B cell (primary cell): ENCODE measurements at regions not wholly inside any gene's neighbourhood (a gene's known extent, or its start where the extent isn't known, plus 50 kb on each side); places are given as distances from the start of the nearest gene placed in this dataset.

Source experiments
- ATAC-seq: fragments of 200-7000 bp; cut with Tn5 transposase; one replicate; pipeline ENCODE4 v1.10.0; 2021; ENCODE audit warnings: low read depth, mild to moderate bottlenecking, moderate number of reproducible peaks, moderate library complexity
- CTCF ChIA-PET: fragments of 350-600 bp; sonication (Branson Sonifier 250); formaldehyde crosslinking; loops from one replicate; lab custom pipeline; 2021; ENCODE audit warnings: antibody characterized with exemption, inconsistent platforms; lab: Charles Lee
- POLR2A ChIA-PET: fragments of 350-600 bp; sonication (Branson Sonifier 250); formaldehyde crosslinking; loops from one replicate; lab custom pipeline; 2021; ENCODE audit warnings: antibody characterized with exemption; lab: Charles Lee
- DNase-seq: peaks from one replicate; pipeline ENCODE4 v3.0.0; 2013
- H2AFZ ChIP-seq: 2 replicates; pipeline ENCODE4 v1.6.1; 2012; ENCODE audit warnings: mild to moderate bottlenecking, low read depth, low read length; ENCODE audit not compliant: insufficient read depth, poor library complexity, severe bottlenecking
- H3K27ac ChIP-seq, 2 donors: 1 replicate in 1 of 2; 2 replicates in 1 of 2; pipeline ENCODE4 v1.5.1; 2012 to 2013; ENCODE audit warnings: low read length in 2 of 2, mild to moderate bottlenecking in 2 of 2, moderate library complexity in 1 of 2
- H3K27me3 ChIP-seq, 4 experiments: fragments of 200-600 bp in 1 of 4; sonication (generic) in 1 of 4; replicated peaks in 1 of 4; 1 replicate in 2 of 4; 2 replicates in 2 of 4; pipeline versions ENCODE4 v1.6.1 to v1.7.0; 2013 to 2016; ENCODE audit warnings: low read length in 3 of 4, mild to moderate bottlenecking in 2 of 4, mixed read lengths in 1 of 4, moderate library complexity in 1 of 4; ENCODE audit not compliant: insufficient read depth in 4 of 4, control insufficient read depth in 3 of 4; ENCODE audit errors: control extremely low read depth in 1 of 4
- H3K36me3 ChIP-seq, 2 experiments: replicated peaks in 1 of 2; 1 replicate in 1 of 2; 2 replicates in 1 of 2; pipeline versions ENCODE4 v1.6.1 to v1.7.1; 2013; ENCODE audit warnings: low read length in 1 of 2; ENCODE audit not compliant: insufficient read depth in 2 of 2, control insufficient read depth in 1 of 2; ENCODE audit errors: control extremely low read depth in 1 of 2, extremely low read depth in 1 of 2
- H3K4me1 ChIP-seq, 2 donors: fragments of 200-600 bp in 1 of 2; sonication (generic) in 1 of 2; 1 replicate in 1 of 2; 2 replicates in 1 of 2; pipeline versions ENCODE4 v1.5.1 to v1.6.1; 2013 to 2017; ENCODE audit warnings: low read length in 2 of 2; ENCODE audit not compliant: control insufficient read depth in 2 of 2, insufficient read depth in 2 of 2
- H3K4me2 ChIP-seq: replicated peaks from 2 replicates; pipeline ENCODE3; 2012; ENCODE audit warnings: mild to moderate bottlenecking, low read depth, low read length; ENCODE audit not compliant: poor library complexity, severe bottlenecking
- H3K4me3 ChIP-seq, 5 experiments: fragments of 200-600 bp in 1 of 5; sonication (generic) in 1 of 5; 1 replicate in 3 of 5; 2 replicates in 2 of 5; pipeline versions ENCODE4 v1.5.1 to v1.7.0; 2011 to 2016; ENCODE audit warnings: low read length in 4 of 5, mild to moderate bottlenecking in 4 of 5, low read depth in 2 of 5, control low read depth in 1 of 5, moderate library complexity in 1 of 5; ENCODE audit not compliant: insufficient read depth in 1 of 5; ENCODE audit errors: control extremely low read depth in 1 of 5, extremely low read depth in 1 of 5
- H3K79me2 ChIP-seq: fragments of 200-600 bp; sonication (generic); one replicate; pipeline ENCODE4 v1.6.0; 2016; ENCODE audit warnings: low read length; ENCODE audit not compliant: control insufficient read depth, insufficient read depth
- H3K9ac ChIP-seq: fragments of 200-600 bp; sonication (generic); 2 replicates; pipeline ENCODE4 v1.6.1; 2017; ENCODE audit warnings: mild to moderate bottlenecking, low read length, moderate library complexity
- H3K9me3 ChIP-seq, 3 donors: one replicate each; pipeline versions ENCODE4 v1.6.1 to v1.7.1; 2013; ENCODE audit warnings: low read length in 2 of 3; ENCODE audit not compliant: control insufficient read depth in 2 of 3, insufficient read depth in 1 of 3; ENCODE audit errors: control extremely low read depth in 1 of 3
- H4K20me1 ChIP-seq: 2 replicates; pipeline ENCODE4 v1.6.0; 2012; ENCODE audit warnings: mild to moderate bottlenecking, low read length; ENCODE audit not compliant: insufficient read depth, control insufficient read depth, poor library complexity, severe bottlenecking
- H3K27ac Mint-ChIP-seq: one replicate; pipeline ENCODE4 v1.8.0; 2021; ENCODE audit warnings: mixed read lengths
- H3K27me3 Mint-ChIP-seq: one replicate; pipeline ENCODE4 v1.8.0; 2021; ENCODE audit warnings: mixed read lengths
- H3K4me1 Mint-ChIP-seq: one replicate; pipeline ENCODE4 v1.8.0; 2021; ENCODE audit warnings: mixed read lengths
- H3K4me3 Mint-ChIP-seq: one replicate; pipeline ENCODE4 v1.8.0; 2021; ENCODE audit warnings: mixed read lengths
- H3K9me3 Mint-ChIP-seq: one replicate; pipeline ENCODE4 v1.8.0; 2022; ENCODE audit warnings: mixed read lengths; ENCODE audit not compliant: insufficient read depth
- EZH2 ChIP-seq: IDR thresholded peaks from 2 replicates; pipeline ENCODE4 v1.6.1; 2012; ENCODE audit warnings: borderline replicate concordance, low read depth, mild to moderate bottlenecking, moderate library complexity, low read length; ENCODE audit not compliant: insufficient read depth, poor library complexity, severe bottlenecking
- WGBS: methylation state at CpG from one replicate; pipeline ENCODE4 v1.1.5; 2013; ENCODE audit warnings: missing lambda C conversion rate; ENCODE audit not compliant: insufficient coverage; 5-methylcytosine and 5-hydroxymethylcytosine counted together
- intact Hi-C: fragments of 100-400 bp; cut with micrococcal nuclease; formaldehyde crosslinking; loops from one replicate; pipeline ENCODE4 v1.10.0; 2022
- TF ChIP-seq, protein P1 (sequence below): fragments of 200-600 bp; IDR thresholded peaks from one replicate; pipeline ENCODE4 v1.8.0; 2022; ENCODE audit warnings: antibody characterized with exemption, mild to moderate bottlenecking

DNA sequence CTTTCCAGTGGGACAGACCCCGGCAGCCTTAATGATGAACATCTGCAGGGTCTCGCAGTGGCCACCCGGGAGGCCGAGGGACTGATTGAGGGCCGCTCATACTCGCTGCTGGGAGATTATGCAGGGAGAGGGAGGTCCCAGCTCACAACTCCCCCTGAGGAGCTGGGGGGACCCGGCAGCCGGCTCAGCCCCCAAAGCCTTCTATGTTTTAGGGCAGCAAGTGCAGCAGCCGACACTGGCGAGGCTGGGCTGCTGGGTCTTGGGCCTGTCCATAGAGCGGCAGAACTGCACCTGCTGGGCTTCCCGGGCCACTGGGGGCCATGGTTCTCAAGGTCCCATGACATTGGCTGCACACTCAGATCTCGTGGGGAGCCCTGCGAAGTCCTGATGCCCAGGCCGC, 110.7 kb downstream of the RFLNA start:
- no peak for TF ChIP-seq EZH2
- TF ChIP-seq, protein P1, sequence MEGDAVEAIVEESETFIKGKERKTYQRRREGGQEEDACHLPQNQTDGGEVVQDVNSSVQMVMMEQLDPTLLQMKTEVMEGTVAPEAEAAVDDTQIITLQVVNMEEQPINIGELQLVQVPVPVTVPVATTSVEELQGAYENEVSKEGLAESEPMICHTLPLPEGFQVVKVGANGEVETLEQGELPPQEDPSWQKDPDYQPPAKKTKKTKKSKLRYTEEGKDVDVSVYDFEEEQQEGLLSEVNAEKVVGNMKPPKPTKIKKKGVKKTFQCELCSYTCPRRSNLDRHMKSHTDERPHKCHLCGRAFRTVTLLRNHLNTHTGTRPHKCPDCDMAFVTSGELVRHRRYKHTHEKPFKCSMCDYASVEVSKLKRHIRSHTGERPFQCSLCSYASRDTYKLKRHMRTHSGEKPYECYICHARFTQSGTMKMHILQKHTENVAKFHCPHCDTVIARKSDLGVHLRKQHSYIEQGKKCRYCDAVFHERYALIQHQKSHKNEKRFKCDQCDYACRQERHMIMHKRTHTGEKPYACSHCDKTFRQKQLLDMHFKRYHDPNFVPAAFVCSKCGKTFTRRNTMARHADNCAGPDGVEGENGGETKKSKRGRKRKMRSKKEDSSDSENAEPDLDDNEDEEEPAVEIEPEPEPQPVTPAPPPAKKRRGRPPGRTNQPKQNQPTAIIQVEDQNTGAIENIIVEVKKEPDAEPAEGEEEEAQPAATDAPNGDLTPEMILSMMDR = no peak
- no peak overlapping the region for H3K9ac ChIP-seq
- no peaks in the 10 kb centered on the region for H3K4me1 ChIP-seq
- peaks cover 0 to 39% of the 10 kb centered on the region in 2 experiments for H3K36me3 ChIP-seq
- 99% methylated on average over 14 of the region's 15 CpGs for WGBS
- H3K27ac ChIP-seq = no peak overlapping the region
- H2AFZ ChIP-seq = no peak overlapping the region
- no peaks in the 10 kb centered on the region for H3K9me3 Mint-ChIP-seq
- CTCF ChIA-PET = no interaction called here
- H3K9me3 ChIP-seq = peaks cover 0 to 7% (median 0%) of the 10 kb centered on the region in 3 donors
- H3K4me1 Mint-ChIP-seq = peaks cover 2% of the 10 kb centered on the region
- intact Hi-C loops = no loop called here
- H3K27me3 Mint-ChIP-seq = no peaks in the 10 kb centered on the region
- peaks cover 18% of the 10 kb centered on the region for H3K79me2 ChIP-seq
- H4K20me1 ChIP-seq = peaks cover 45% of the 10 kb centered on the region
- POLR2A ChIA-PET = no interaction called here
- DNase-seq (no peak), ATAC-seq (no peak)
- H3K27me3 ChIP-seq = no peaks in the 10 kb centered on the region
- H3K27ac Mint-ChIP-seq = no peak overlapping the region
- no peak overlapping the region for H3K4me3 ChIP-seq
- no peak overlapping the region for H3K4me3 Mint-ChIP-seq
- H3K4me2 ChIP-seq = no peak overlapping the region

DNA sequence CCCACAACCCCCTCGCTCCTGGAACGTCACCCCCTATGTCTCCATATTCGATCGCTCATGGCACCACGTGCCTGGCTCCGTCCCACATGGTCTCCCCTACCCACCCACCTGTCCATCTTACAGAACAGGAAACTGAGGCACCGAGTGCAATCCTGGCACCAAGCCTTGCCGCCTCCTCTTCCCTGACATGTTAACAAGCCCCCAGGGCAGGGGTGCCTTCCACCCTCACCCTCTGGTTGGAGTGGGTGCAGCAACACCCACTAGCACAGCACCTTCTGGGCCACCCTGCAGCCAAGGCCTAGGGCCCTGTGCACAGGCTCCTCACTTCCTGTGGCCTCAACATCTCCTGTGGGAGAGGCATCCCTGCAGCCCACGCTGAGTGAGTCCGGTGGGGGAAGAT, 110.3 kb downstream of the RFLNA start:
- no peak overlapping the region for H3K27ac ChIP-seq
- H3K79me2 ChIP-seq = peaks cover 15% of the 10 kb centered on the region
- DNase-seq (no peak), ATAC-seq (no peak)
- H3K4me3 Mint-ChIP-seq = no peak overlapping the region
- intact Hi-C loops = no loop called here
- H3K4me1 ChIP-seq = no peaks in the 10 kb centered on the region
- H2AFZ ChIP-seq = no peak overlapping the region
- ChIA-PET POLR2A (no interaction called here), CTCF (no interaction called here)
- H3K9me3 ChIP-seq = peaks cover 0 to 7% (median 0%) of the 10 kb centered on the region in 3 donors
- WGBS = 100% methylated on average over 10 of the region's 10 CpGs
- H3K4me3 ChIP-seq = no peak overlapping the region
- TF ChIP-seq, protein P1 = no peak
- no peak for TF ChIP-seq EZH2
- H4K20me1 ChIP-seq = peaks cover 42% of the 10 kb centered on the region
- H3K27me3 ChIP-seq = no peaks in the 10 kb centered on the region
- no peak overlapping the region for H3K27ac Mint-ChIP-seq
- H3K4me1 Mint-ChIP-seq = peaks cover 2% of the 10 kb centered on the region
- no peak overlapping the region for H3K9ac ChIP-seq
- H3K9me3 Mint-ChIP-seq = no peaks in the 10 kb centered on the region
- peaks cover 0 to 35% of the 10 kb centered on the region in 2 experiments for H3K36me3 ChIP-seq
- no peaks in the 10 kb centered on the region for H3K27me3 Mint-ChIP-seq
- H3K4me2 ChIP-seq = no peak overlapping the region
